GM12891 (cell line): ENCODE measurements at regions not wholly inside any gene's neighbourhood (a gene's known extent, or its start where the extent isn't known, plus 50 kb on each side); places are given as distances from the start of the nearest gene placed in this dataset.

Experiments used
- PAX5 ChIP-seq: IDR thresholded peaks from 2 replicates; pipeline ENCODE4 v1.6.1; 2011; ENCODE audit warnings: low read length, moderate library complexity, mild to moderate bottlenecking; ENCODE audit not compliant: insufficient read depth, severe bottlenecking
- POLR2A ChIP-seq: IDR thresholded peaks from 2 replicates; pipeline ENCODE4 v1.6.1; 2011; ENCODE audit warnings: low read depth, low read length, control low read depth
- POLR2AphosphoS5 ChIP-seq: IDR thresholded peaks from 2 replicates; pipeline ENCODE4 v1.6.1; 2011; ENCODE audit warnings: low read depth, low read length, control low read depth
- POU2F2 ChIP-seq: IDR thresholded peaks from 2 replicates; pipeline ENCODE4 v1.6.1; 2011; ENCODE audit warnings: low read depth, mild to moderate bottlenecking, control low read depth, low read length, moderate library complexity
- TAF1 ChIP-seq: IDR thresholded peaks from 2 replicates; pipeline ENCODE4 v1.6.1; 2011; ENCODE audit warnings: low read depth, low read length, control low read depth

GRCh38 chr1:117270679-117271078 is 60.0 kb upstream of the VTCN1 start:
- no peak for TF ChIP-seq POLR2AphosphoS5
- TF ChIP-seq TAF1, result no peak
- no peak for TF ChIP-seq POLR2A
- no peak for TF ChIP-seq PAX5
- no peak for TF ChIP-seq POU2F2
